ENCODE measurements at regions not wholly inside any gene's neighbourhood (a gene's known extent, or its start where the extent isn't known, plus 50 kb on each side); places are given as distances from the start of the nearest gene placed in this dataset.
A peak's percentile ranks its signal among the peaks of the same experiment; 100 is the strongest.

DNA sequence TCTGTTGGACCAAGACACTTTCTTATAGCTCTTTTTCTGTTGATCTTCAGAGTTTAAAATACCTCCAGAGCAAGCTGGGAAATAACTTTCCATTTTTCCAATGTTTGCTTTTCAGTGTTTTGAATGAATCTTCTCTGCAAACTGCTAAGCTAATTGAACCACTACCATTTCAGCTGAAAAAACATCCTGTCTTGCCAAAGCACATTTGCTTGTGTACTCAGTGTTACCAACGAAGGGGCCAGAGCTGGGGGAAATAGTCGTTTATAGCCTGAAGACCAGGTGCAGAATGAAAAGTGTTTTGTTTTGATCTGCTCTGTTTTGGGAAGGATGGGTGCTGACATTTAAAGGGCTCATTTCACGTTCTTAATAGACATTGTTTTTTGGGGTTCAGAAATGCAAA, 88.4 kb upstream of the CLNK start:
- DNase-seq (ENCODE audit: low read depth) (no peak), FAIRE-seq (no peak)
- Histone ChIP-seq H3K4me3 (ENCODE audit: low read depth, low read length) (no peak overlapping the region), H3K36me3 (ENCODE audit: control insufficient read depth, insufficient read depth, low read length) (no peaks in the 10 kb centered on the region), H3K27me3 (ENCODE audit: control insufficient read depth, insufficient read depth, low read length) (peaks cover 1% of the 10 kb centered on the region)
- TF ChIP-seq, protein P1, sequence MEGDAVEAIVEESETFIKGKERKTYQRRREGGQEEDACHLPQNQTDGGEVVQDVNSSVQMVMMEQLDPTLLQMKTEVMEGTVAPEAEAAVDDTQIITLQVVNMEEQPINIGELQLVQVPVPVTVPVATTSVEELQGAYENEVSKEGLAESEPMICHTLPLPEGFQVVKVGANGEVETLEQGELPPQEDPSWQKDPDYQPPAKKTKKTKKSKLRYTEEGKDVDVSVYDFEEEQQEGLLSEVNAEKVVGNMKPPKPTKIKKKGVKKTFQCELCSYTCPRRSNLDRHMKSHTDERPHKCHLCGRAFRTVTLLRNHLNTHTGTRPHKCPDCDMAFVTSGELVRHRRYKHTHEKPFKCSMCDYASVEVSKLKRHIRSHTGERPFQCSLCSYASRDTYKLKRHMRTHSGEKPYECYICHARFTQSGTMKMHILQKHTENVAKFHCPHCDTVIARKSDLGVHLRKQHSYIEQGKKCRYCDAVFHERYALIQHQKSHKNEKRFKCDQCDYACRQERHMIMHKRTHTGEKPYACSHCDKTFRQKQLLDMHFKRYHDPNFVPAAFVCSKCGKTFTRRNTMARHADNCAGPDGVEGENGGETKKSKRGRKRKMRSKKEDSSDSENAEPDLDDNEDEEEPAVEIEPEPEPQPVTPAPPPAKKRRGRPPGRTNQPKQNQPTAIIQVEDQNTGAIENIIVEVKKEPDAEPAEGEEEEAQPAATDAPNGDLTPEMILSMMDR (IDR thresholded peaks at IDR 0.05; ENCODE audit: insufficient read depth, low read length, severe bottlenecking), result no peak

DNA sequence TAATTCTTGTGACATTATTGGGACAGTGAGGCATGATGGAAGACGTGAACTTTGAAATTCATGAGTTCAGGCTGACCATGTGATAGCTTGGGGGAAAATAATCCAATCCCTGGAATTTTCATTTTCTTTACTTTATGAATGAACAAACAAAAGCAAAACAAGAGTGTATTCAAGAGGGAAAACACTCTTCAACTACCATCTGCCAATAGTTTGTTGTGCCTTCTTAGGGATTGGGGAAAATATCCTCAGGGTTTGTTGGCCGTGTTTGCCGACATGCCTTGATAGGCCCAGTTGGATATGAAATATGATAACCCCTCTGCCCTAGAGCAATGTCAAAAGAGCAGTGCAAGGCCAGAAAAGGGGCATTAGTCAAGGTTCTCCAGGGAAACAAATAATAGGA, 80.8 kb upstream of the CLNK start:
- peaks cover 1% of the 10 kb centered on the region for H3K27me3 ChIP-seq (ENCODE audit: control insufficient read depth, insufficient read depth, low read length)
- DNase-seq (ENCODE audit: low read depth), result no peak
- no peak overlapping the region for H3K4me3 ChIP-seq (ENCODE audit: low read depth, low read length)
- H3K36me3 ChIP-seq (ENCODE audit: control insufficient read depth, insufficient read depth, low read length), result no peaks in the 10 kb centered on the region
- TF ChIP-seq, protein P1 (IDR thresholded peaks at IDR 0.05; ENCODE audit: insufficient read depth, low read length, severe bottlenecking), result no peak
- FAIRE-seq, result no peak

DNA sequence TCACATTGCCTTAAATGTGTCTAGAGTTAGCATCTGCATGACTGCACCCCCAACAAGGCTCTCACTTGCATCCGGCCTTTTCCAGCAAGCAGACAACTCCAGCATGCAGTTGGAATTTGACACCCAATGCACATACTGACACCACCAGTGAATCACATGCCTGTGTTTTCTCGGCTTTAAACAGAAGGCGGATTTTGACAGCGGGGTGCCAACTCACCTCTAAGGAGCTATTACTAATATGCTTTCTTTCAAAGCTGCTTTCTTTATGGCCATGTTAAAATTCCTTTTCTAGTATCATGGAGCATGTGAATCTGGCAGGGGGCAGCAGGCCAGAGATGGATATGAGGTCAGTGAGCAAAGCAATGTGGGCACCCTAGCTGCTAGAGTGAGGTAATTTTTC, 78.0 kb upstream of the CLNK start:
- DNase-seq (ENCODE audit: low read depth) (peak; percentile 59), FAIRE-seq (no peak)
- Histone ChIP-seq H3K27me3 (ENCODE audit: control insufficient read depth, insufficient read depth, low read length) (no peaks in the 10 kb centered on the region), H3K36me3 (ENCODE audit: control insufficient read depth, insufficient read depth, low read length) (no peaks in the 10 kb centered on the region), H3K4me3 (ENCODE audit: low read depth, low read length) (no peak overlapping the region)
- TF ChIP-seq, protein P1 (IDR thresholded peaks at IDR 0.05; ENCODE audit: insufficient read depth, low read length, severe bottlenecking), result no peak

DNA sequence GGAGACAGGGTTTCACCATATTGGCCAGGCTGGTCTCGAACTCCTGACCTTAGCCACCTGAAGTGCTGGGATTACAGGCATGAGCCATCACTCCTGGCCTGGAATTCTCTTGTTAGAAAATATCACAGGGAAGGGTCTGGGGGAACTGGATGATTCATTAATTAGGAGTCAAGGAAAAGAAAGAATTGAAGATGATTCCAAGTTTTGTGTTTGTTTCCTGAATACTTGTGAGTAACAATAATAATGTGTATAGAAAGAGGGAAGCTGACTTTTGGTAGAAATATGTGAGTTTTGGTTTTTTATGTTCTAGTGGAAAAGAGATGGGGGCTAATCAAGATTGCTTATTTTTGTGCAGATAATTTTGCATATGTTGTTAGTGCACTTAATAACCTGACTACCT, 77.3 kb upstream of the CLNK start:
- no peak for FAIRE-seq
- H3K4me3 ChIP-seq (ENCODE audit: low read depth, low read length), result no peak overlapping the region
- DNase-seq (ENCODE audit: low read depth), result no peak
- no peaks in the 10 kb centered on the region for H3K27me3 ChIP-seq (ENCODE audit: control insufficient read depth, insufficient read depth, low read length)
- TF ChIP-seq, protein P1 (IDR thresholded peaks at IDR 0.05; ENCODE audit: insufficient read depth, low read length, severe bottlenecking), result no peak
- no peaks in the 10 kb centered on the region for H3K36me3 ChIP-seq (ENCODE audit: control insufficient read depth, insufficient read depth, low read length)

DNA sequence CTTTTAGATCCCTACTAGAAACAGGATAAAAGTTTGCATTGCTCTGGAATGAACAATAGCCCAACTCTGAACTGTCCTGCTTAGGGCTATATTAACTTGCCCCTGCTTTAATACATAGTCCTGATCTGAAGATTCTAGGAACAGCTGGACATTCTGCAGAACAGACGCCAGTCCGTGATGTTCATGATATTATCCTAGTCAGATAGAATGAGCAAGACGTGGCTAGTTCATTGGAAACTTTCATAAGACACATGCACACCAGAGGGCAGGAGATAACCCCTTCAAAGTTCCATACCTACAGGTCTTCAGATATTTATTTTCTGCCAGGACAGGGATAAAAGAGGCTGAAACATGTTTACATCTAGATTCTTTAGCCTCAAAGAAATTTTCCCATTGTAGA, 75.5 kb upstream of the CLNK start:
- FAIRE-seq, result no peak
- no peaks in the 10 kb centered on the region for H3K36me3 ChIP-seq (ENCODE audit: control insufficient read depth, insufficient read depth, low read length)
- no peak for DNase-seq (ENCODE audit: low read depth)
- no peaks in the 10 kb centered on the region for H3K27me3 ChIP-seq (ENCODE audit: control insufficient read depth, insufficient read depth, low read length)
- TF ChIP-seq, protein P1 (IDR thresholded peaks at IDR 0.05; ENCODE audit: insufficient read depth, low read length, severe bottlenecking), result no peak
- H3K4me3 ChIP-seq (ENCODE audit: low read depth, low read length), result no peak overlapping the region

DNA sequence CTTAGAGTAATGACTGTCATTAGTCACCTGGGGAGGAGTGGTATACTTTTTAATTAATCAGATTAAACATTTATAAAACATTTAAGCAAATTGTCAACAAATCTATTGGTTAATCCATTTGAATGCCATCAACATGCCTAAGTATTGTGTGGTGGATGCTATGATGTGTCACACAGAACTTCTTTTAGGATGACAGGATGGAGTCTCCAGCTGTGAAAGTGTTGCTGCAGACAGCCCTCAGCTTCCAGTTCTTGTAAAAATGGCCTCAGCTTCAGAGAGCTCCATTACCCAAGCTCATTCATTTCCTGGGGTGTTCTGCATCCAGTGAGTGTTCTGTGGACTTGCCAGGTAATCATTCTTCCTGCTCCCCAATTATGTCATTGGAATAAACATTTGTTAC, 74.3 kb upstream of the CLNK start:
- FAIRE-seq (no peak), DNase-seq (ENCODE audit: low read depth) (no peak)
- TF ChIP-seq, protein P1 (IDR thresholded peaks at IDR 0.05; ENCODE audit: insufficient read depth, low read length, severe bottlenecking), result no peak
- Histone ChIP-seq H3K4me3 (ENCODE audit: low read depth, low read length) (no peak overlapping the region), H3K27me3 (ENCODE audit: control insufficient read depth, insufficient read depth, low read length) (no peaks in the 10 kb centered on the region), H3K36me3 (ENCODE audit: control insufficient read depth, insufficient read depth, low read length) (no peaks in the 10 kb centered on the region)
